GM21576 (cell line): ENCODE measurements at regions not wholly inside any gene's neighbourhood (a gene's known extent, or its start where the extent isn't known, plus 50 kb on each side); places are given as distances from the start of the nearest gene placed in this dataset.

Experiments used
- ATAC-seq: cut with Tn5 transposase; IDR thresholded peaks from one replicate; pipeline ENCODE4 v1.9.1; 2021; ENCODE audit warnings: mild to moderate bottlenecking, moderate library complexity; ENCODE audit not compliant: unreplicated experiment

DNA sequence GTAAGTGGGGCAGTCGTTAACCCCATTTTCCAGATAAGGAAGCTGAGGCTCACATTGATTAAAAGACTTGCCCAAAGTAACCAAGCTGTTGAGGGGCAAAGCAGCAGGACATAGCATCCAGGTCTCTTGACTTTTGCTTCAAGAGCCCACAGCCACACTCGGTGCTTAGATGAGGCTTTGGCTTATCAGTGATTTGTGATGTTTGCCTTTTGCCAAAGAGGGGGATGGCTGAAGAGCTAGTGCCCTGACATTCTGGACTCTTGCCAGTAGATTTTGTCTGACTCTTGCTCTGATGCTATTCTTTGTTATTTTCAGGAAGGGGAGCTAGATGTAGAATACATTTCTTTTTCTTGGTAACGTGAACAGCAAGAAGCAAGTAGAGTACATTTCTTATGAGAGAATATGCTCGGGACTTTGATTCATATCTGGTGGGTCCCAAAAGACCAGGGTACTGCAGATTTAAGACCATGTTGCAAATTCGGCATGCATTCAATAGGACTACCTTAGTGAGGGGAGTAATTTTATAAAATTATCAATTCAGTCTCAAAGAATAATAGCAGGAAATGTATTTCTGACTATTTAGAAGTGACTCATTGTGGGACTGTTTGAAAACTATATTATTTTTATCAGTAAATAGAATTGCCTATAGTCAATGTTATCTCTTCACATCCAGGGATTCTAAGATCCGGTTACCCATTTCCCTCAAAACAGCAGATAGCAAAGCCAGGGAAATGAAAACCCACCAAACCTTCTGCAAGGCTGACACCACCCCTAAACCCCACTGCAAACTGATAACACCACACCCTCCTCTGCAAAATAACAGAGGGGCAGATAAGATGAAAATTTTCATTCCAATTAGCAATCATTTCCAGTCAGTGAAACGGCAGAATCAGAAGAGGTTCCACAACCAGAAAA is 180.0 kb upstream of the BMPER start:
- ATAC-seq: no peak

- no peak for ATAC-seq
These were observed 178.8 kb upstream of the BMPER start for GRCh38 chr7:33726582-33726981.

DNA sequence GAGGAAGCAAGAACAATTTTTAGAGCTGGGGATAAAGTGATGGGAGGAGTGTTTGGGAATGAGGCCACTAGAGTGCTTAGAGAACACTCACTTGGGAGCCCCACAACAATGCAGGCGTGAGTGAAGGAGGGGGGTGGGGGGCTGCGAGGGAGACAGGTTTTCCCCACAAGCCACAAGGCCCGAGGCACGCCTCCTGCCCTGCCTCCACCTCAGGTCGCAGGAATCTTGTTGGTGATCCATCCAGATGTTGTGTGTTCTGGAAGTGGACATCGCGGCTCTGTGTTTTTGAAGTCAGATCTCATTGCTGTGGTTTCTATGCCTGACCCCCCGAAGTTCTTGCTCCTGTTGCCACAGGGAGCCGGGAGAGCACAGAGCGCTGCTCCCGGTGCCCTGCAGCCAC is 178.0 kb upstream of the BMPER start:
- ATAC-seq: no peak

GRCh38 chr7:33728873-33729551 is 176.3 kb upstream of the BMPER start:
- no peak for ATAC-seq

GRCh38 chr7:33729726-33730125 is 175.6 kb upstream of the BMPER start:
- ATAC-seq: no peak

GRCh38 chr7:33730958-33731357 is 174.4 kb upstream of the BMPER start:
- ATAC-seq: no peak

DNA sequence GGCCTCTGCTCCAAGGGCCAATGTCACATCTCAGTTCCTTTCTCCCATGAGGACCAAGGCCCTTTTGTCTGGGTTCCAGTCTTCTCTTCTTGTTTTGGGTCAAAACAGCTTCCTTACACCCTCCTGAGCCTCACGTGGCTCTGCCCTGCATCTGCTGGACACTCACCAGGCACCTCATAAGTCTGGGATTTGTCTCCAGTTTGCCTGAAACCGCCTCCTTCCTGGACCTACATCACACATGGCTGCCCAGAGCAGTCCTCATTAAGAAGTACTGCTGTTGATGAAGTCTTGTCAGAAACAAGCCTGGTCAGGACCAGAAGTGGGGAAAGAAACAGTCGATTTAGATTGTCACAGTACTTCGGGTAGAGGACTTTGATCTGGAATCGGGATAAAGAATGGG is 173.4 kb upstream of the BMPER start:
- ATAC-seq: no peak

- ATAC-seq: no peak
These were observed 172.9 kb upstream of the BMPER start for GRCh38 chr7:33732462-33732861.

GRCh38 chr7:33733870-33734650 is 171.3 kb upstream of the BMPER start:
- ATAC-seq: no peak

GRCh38 chr7:33735403-33735802 is 169.9 kb upstream of the BMPER start:
- no peak for ATAC-seq

- ATAC-seq: no peak
These were observed 168.7 kb upstream of the BMPER start for GRCh38 chr7:33736521-33737221.

- no peak for ATAC-seq
These were observed 166.9 kb upstream of the BMPER start for GRCh38 chr7:33738260-33738935.

DNA sequence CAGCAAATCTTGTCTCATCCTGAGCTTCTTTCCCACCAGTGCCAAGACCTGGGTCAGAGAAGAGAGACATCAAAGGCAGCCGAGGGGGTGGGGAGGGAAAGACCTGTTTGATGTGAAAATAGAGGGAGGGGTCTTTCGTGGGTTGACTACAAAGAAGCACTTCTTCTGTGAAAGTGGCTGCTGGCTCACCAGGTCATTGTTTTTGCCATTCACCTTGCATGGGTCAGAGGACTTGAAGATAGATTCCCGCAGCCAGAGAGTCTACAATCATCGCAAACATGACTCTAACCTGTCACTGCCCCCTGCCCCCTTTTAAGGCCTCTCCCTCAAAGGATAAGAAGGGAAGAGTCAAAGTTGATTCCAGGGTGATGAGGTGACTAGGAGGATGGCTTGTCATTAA is 166.1 kb upstream of the BMPER start:
- no peak for ATAC-seq

DNA sequence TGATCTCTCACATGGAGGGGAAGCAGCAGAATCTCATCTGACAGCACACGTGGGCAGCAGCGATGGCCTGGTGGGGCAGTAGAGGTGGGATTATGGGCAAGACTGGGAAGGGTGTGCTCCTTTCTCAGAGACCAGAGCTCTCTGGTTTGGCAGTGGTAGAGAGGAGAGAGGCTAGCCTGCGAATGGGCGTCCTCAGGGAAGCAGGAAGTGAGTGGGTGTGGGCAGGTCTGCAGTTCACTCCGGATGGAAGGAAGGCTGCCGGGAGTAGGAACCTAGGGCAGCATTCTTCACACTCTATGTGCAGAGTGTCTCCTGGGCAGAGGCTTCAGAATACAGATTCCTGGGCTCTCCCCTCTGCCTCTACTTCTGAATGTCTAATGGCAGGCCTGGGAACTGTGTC is 162.8 kb upstream of the BMPER start:
- no peak for ATAC-seq

- ATAC-seq: no peak
These were observed 162.2 kb upstream of the BMPER start for GRCh38 chr7:33742999-33743587.

DNA sequence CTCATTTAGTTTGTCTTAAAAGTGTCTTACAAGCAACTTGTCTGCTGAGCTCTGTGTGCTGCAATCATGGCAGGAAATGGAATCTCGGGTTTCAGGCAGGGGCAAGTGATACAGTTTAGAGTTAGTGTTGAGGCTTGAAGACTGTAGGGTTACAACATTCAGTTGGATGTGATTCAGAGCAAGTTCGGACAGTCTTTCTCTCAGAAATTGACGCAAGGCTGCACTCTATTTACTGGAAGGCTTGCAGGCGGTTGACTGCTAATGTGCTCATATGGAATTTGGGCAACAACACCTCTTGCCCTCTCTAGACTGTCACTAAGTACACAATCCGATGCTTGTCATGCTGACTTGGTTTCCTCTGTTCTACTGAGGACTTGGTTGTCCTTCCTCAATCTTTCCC is 161.7 kb upstream of the BMPER start:
- no peak for ATAC-seq

GRCh38 chr7:33744293-33745075 is 160.9 kb upstream of the BMPER start:
- no peak for ATAC-seq

DNA sequence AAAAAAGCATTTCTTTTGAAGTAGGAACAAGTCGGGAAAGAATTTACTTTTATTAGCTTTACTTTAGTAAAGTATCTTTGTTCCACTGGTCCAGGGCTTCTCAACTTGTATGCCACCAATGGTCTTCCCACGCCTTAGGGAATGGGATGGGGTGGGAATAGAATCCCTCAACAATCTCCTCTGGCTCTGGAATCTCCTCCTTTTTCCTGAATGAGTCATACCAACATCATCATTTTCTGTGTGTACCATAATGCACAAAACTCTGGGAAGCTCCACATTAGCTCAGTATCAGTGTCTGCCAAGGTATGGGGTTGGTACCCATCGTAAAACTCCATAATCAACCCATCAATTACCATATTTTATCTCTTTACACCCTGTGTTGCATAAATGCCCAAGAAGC is 159.4 kb upstream of the BMPER start:
- ATAC-seq: no peak

DNA sequence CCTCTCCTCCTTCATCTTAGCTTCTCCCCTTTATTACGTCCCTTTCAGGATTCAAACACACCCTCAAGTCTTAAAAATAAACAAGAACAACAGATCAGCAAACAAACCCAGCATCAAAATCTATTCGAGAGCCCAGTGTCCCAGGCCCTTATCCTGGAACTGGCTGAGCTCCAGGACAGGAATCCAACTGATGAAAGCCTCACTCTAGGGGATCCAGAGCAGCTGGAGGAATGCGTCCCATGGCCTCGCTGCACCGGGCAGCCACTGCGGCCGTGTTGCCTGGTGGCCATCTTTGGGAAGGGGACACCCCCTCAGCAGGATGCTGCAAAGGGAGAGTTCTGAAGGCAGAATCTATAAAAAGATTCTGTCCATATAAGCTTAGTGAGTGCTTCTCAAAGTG is 156.5 kb upstream of the BMPER start:
- no peak for ATAC-seq
